K562 (cell line): ENCODE measurements at regions not wholly inside any gene's neighbourhood (a gene's known extent, or its start where the extent isn't known, plus 50 kb on each side); places are given as distances from the start of the nearest gene placed in this dataset.

Experiments
- ATAC-seq: fragments of 200-7000 bp; cut with Tn5 transposase; 3 replicates; pipeline ENCODE4 v1.9.1; 2020; ENCODE audit warnings: moderate library complexity
- BruUV-seq: library from RNA; stranded (reverse); fragments of 400-500 nt; replicated peaks from 2 replicates; lab custom pipeline; 2021; lab: Mats Ljungman, UMichigan
- CTCF ChIA-PET: fragments of 300-600 bp; formaldehyde crosslinking; extraction: SDS; loops from one replicate; lab custom pipeline; 2021; ENCODE audit warnings: low intra/inter-chr PET ratio; lab: Yijun Ruan, JAX
- POLR2A ChIA-PET: fragments of 300-600, 350-650 bp; sonication (Branson Sonifier 250); formaldehyde crosslinking; extraction: SDS; loops from one replicate; lab custom pipeline; 2021; ENCODE audit warnings: antibody characterized with exemption, inconsistent platforms; lab: Yijun Ruan, JAX
- DNase-seq, 4 experiments: peaks; one replicate each; pipeline versions ENCODE4 v3.0.0 to v3.0.0-alpha.2; 2011 to 2018; ENCODE audit warnings: low spot score in 3 of 4, mixed read lengths in 3 of 4; ENCODE audit errors: extremely low read depth in 1 of 4
- FAIRE-seq: peaks from 2 replicates; lab custom pipeline; 2011; peaks lifted over from hg19 to GRCh38; lab: Jason Lieb, UNC
- H2AFZ ChIP-seq: 2 replicates; pipeline ENCODE4 v1.6.0; 2011; ENCODE audit warnings: low read depth, low read length, control low read depth, inconsistent platforms
- H3K27ac ChIP-seq: fragments of 200-600 bp; 3 replicates; pipeline ENCODE4 v1.8.0; 2011; ENCODE audit warnings: low read depth, mild to moderate bottlenecking, control low read depth, inconsistent platforms, low read length, moderate library complexity, mixed read lengths; ENCODE audit errors: extremely low read depth
- H3K27me3 ChIP-seq, 2 experiments: fragments of 300-600 bp in 1 of 2; 2 replicates in 1 of 2; 3 replicates in 1 of 2; pipeline versions ENCODE4 v1.6.0 to v1.8.0; 2011; ENCODE audit warnings: inconsistent platforms in 2 of 2, low read length in 2 of 2, mild to moderate bottlenecking in 1 of 2, mixed read lengths in 1 of 2, moderate library complexity in 1 of 2; ENCODE audit not compliant: control insufficient read depth in 2 of 2, insufficient read depth in 2 of 2
- H3K36me3 ChIP-seq: fragments of 300-600 bp; 3 replicates; pipeline ENCODE4 v1.8.0; 2011; ENCODE audit warnings: mild to moderate bottlenecking, low read length, inconsistent platforms; ENCODE audit not compliant: control insufficient read depth, insufficient read depth
- H3K4me1 ChIP-seq, 2 experiments: fragments of 200-600 bp in 1 of 2; replicated peaks in 1 of 2; 2 replicates in 1 of 2; 3 replicates in 1 of 2; pipeline versions ENCODE4 v1.5.1 to v1.8.0; 2011; ENCODE audit warnings: inconsistent platforms in 2 of 2, low read length in 2 of 2, mild to moderate bottlenecking in 1 of 2, mixed read lengths in 1 of 2, moderate library complexity in 1 of 2; ENCODE audit not compliant: control insufficient read depth in 2 of 2, insufficient read depth in 2 of 2
- H3K4me2 ChIP-seq: 2 replicates; pipeline ENCODE4 v1.6.1; 2011; ENCODE audit warnings: low read length, control low read depth, inconsistent platforms, mixed read lengths; ENCODE audit not compliant: insufficient read depth
- H3K4me3 ChIP-seq: fragments of 200-600 bp; sonication (generic), shearing (Covaris generic); 2 replicates; pipeline ENCODE4 v1.5.1; 2016; ENCODE audit warnings: control low read depth, inconsistent platforms
- H3K79me2 ChIP-seq: fragments of 200-600 bp; 3 replicates; pipeline ENCODE4 v1.8.0; 2011; ENCODE audit warnings: low read length, inconsistent platforms; ENCODE audit not compliant: control insufficient read depth, insufficient read depth
- H3K9ac ChIP-seq, 2 experiments: 2 replicates each; pipeline versions ENCODE4 v1.6.0 to v1.6.1; 2011; ENCODE audit warnings: low read depth in 2 of 2, low read length in 2 of 2, control low read depth in 1 of 2, inconsistent platforms in 1 of 2, mild to moderate bottlenecking in 1 of 2, mixed read lengths in 1 of 2; ENCODE audit not compliant: insufficient read depth in 1 of 2
- H3K9me1 ChIP-seq: one replicate; pipeline ENCODE4 v1.6.0; 2011; ENCODE audit warnings: inconsistent platforms, mild to moderate bottlenecking, low read length, moderate library complexity; ENCODE audit not compliant: control insufficient read depth, insufficient read depth
- H3K9me3 ChIP-seq: replicated peaks from 2 replicates; pipeline ENCODE4 v1.5.1; 2011; ENCODE audit warnings: low read depth, low read length, inconsistent platforms; ENCODE audit not compliant: control insufficient read depth, insufficient read depth
- H4K20me1 ChIP-seq: replicated peaks from 2 replicates; pipeline ENCODE4 v1.6.1; 2011; ENCODE audit warnings: low read length, inconsistent platforms, mixed read lengths; ENCODE audit not compliant: control insufficient read depth, insufficient read depth
- ARID1B ChIP-seq: fragments of 450-650 bp; IDR thresholded peaks from 2 replicates; pipeline ENCODE4 v1.6.1; 2016; ENCODE audit warnings: antibody characterized with exemption, mild to moderate bottlenecking, inconsistent platforms
- ATF3 ChIP-seq, 2 experiments: fragments of 450-650 bp in 1 of 2; sonication (generic) in 1 of 2; formaldehyde crosslinking in 1 of 2; IDR thresholded peaks in 1 of 2; conservative IDR thresholded peaks in 1 of 2; 2 replicates each; pipeline versions ENCODE4 v1.6.1 to v1.8.1; 2016 to 2023; ENCODE audit warnings: mild to moderate bottlenecking in 2 of 2, moderate library complexity in 2 of 2, inconsistent platforms in 1 of 2, missing genetic modification reagents in 1 of 2
- DPF2 ChIP-seq: fragments of 450-650 bp; IDR thresholded peaks from 2 replicates; pipeline ENCODE4 v1.6.1; 2016
- ESRRA ChIP-seq: fragments of 450-650 bp; IDR thresholded peaks from 2 replicates; pipeline ENCODE4 v1.6.1; 2014; ENCODE audit warnings: low read depth, mild to moderate bottlenecking, moderate library complexity, borderline replicate concordance
- FOSL1 ChIP-seq: fragments of 200-800 bp; sonication (Bioruptor generic); conservative IDR thresholded peaks from 2 replicates; pipeline ENCODE4 v1.6.1; 2016; ENCODE audit warnings: missing genetic modification characterization, missing compliant biosample characterization
- HDAC2 ChIP-seq: fragments of 450-650 bp; IDR thresholded peaks from 2 replicates; pipeline ENCODE4 v1.6.1; 2016; ENCODE audit warnings: mild to moderate bottlenecking
- JUND ChIP-seq, 2 experiments: IDR thresholded peaks; 2 replicates in 1 of 2; 3 replicates in 1 of 2; pipeline ENCODE4 v1.6.1; 2011; ENCODE audit warnings: borderline replicate concordance in 2 of 2, low read depth in 2 of 2, low read length in 2 of 2, improper control_type of control experiment in 1 of 2, missing biosample characterization in 1 of 2, missing genetic modification characterization in 1 of 2, missing genetic modification reagents in 1 of 2
- KLF16 ChIP-seq: IDR thresholded peaks from 2 replicates; pipeline ENCODE4 v1.6.1; 2016; ENCODE audit warnings: antibody characterized with exemption
- SMARCA4 ChIP-seq: fragments of 450-650 bp; IDR thresholded peaks from 2 replicates; pipeline ENCODE4 v1.6.1; 2016
- VEZF1 ChIP-seq: fragments of 200-800 bp; sonication (Bioruptor generic); IDR thresholded peaks from 2 replicates; pipeline ENCODE4 v1.6.1; 2017; ENCODE audit warnings: missing genetic modification characterization, missing compliant biosample characterization
- WGBS: fragments of 100-300 bp; shearing (Covaris generic); methylation state at CpG from one replicate; pipeline ENCODE4 v1.1.6; 2016; ENCODE audit warnings: low coverage, mixed read lengths; ENCODE audit not compliant: insufficient coverage; ENCODE audit errors: missing lambda C conversion rate; 5-methylcytosine and 5-hydroxymethylcytosine counted together
- in situ Hi-C: fragments of 300-500 bp; cut with MboI; formaldehyde crosslinking; loops from 4 replicates; pipeline ENCODE4 v1.15.0; 2018; ENCODE audit warnings: inconsistent platforms, mixed read lengths
- intact Hi-C: fragments of 100-400 bp; cut with micrococcal nuclease; formaldehyde crosslinking; loops from 2 replicates; pipeline ENCODE4 v1.14.2; 2022

- 55% methylated on average over 5 of the region's 6 CpGs for WGBS
- no peaks in the 10 kb centered on the region for H3K36me3 ChIP-seq
- DNase-seq: peak in 3 of 4 experiments; percentile 19 to 43 (median 24)
- no peaks in the 10 kb centered on the region for H3K27me3 ChIP-seq
- ChIA-PET POLR2A (no interaction called here), CTCF (interaction anchor here (0.6 kb wide), 1 partner anchor 446 kb away, joined by 3 read pairs; no protein-coding TSS in a partner anchor)
- no peaks in the 10 kb centered on the region for H3K79me2 ChIP-seq
- FAIRE-seq: no peak
- H3K4me1 ChIP-seq: peaks cover 4 to 38% of the 10 kb centered on the region in 2 experiments; a peak in 4 of 5 replicates
- no peak overlapping the region for H3K9ac ChIP-seq
- no peaks in the 10 kb centered on the region for H3K9me3 ChIP-seq
- no peak overlapping the region for H2AFZ ChIP-seq
- BruUV-seq: no TSS peak
- ATAC-seq: no peak
- no peaks in the 10 kb centered on the region for H3K9me1 ChIP-seq
- intact Hi-C loops (no loop called here), in situ Hi-C loops (no loop called here)
- H4K20me1 ChIP-seq: no peaks in the 10 kb centered on the region
- no peak overlapping the region for H3K27ac ChIP-seq
- TF ChIP-seq FOSL1 (tag): peak; percentile 39; the same call in 1 of the 2 replicates
- peak; percentile 83 for TF ChIP-seq JUND (IDR thresholded peaks at IDR 0.05; ENCODE audit: borderline replicate concordance, low read depth, low read length)
- peak; percentile 44; the same call in 1 of the 3 replicates for TF ChIP-seq JUND (tag; IDR thresholded peaks at IDR 0.05; ENCODE audit: borderline replicate concordance, low read depth, low read length)
- TF ChIP-seq ATF3 (IDR thresholded peaks at IDR 0.05): peak; percentile 61
- no peak for TF ChIP-seq ATF3 (CRISPR knock-in tag; conservative IDR thresholded peaks at IDR 0.05)
- 0 out of 2 replicates have a peak, but pooled peaks have one; percentile 18 for TF ChIP-seq VEZF1
- TF ChIP-seq SMARCA4: 0 out of 2 replicates have a peak, but pooled peaks have one; percentile 22
- no peak for TF ChIP-seq KLF16
- no peak for TF ChIP-seq HDAC2
- TF ChIP-seq ARID1B: no peak
- TF ChIP-seq ESRRA: peak; percentile 67
- 0 out of 2 replicates have a peak, but pooled peaks have one; percentile 31 for TF ChIP-seq DPF2
- TF ChIP-seq, all 486 proteins: peak for 7
- Histone ChIP-seq H3K4me3 (no peak overlapping the region), H3K4me2 (no peak overlapping the region)
Observed at GRCh38 chr3:72015463-72015862, 230.5 kb upstream of the PROK2 start.
